D721Med (cell line): ENCODE measurements at regions not wholly inside any gene's neighbourhood (a gene's known extent, or its start where the extent isn't known, plus 50 kb on each side); places are given as distances from the start of the nearest gene placed in this dataset.

Experiments
- DNase-seq: peaks from one replicate; pipeline ENCODE4 v3.0.0; 2011; ENCODE audit warnings: low spot score; ENCODE audit not compliant: insufficient read length
- FAIRE-seq: peaks from 2 replicates; lab custom pipeline; 2011; peaks lifted over from hg19 to GRCh38; lab: Jason Lieb, UNC
- CTCF ChIP-seq: IDR thresholded peaks from 2 replicates; pipeline ENCODE4 v1.5.1; 2012; ENCODE audit warnings: mild to moderate bottlenecking, control low read depth; ENCODE audit not compliant: insufficient read depth; ENCODE audit errors: missing control alignments

GRCh38 chr4:126144543-126145237 is 829.9 kb downstream of the FAT4 start:
- no peak for DNase-seq
- FAIRE-seq = no peak
- no peak for TF ChIP-seq CTCF

- TF ChIP-seq CTCF = no peak
- FAIRE-seq (no peak), DNase-seq (no peak)
Observed at GRCh38 chr4:126168484-126168883, 853.7 kb downstream of the FAT4 start.

- FAIRE-seq (no peak), DNase-seq (no peak)
- TF ChIP-seq CTCF = no peak
Observed at GRCh38 chr4:126172126-126172525, 857.4 kb downstream of the FAT4 start.

- FAIRE-seq = no peak
- no peak for TF ChIP-seq CTCF
- no peak for DNase-seq
Observed at GRCh38 chr4:126174627-126175026, 859.9 kb downstream of the FAT4 start.

GRCh38 chr4:126180642-126181041 is 865.9 kb downstream of the FAT4 start:
- DNase-seq (no peak), FAIRE-seq (no peak)
- no peak for TF ChIP-seq CTCF

- FAIRE-seq (no peak), DNase-seq (no peak)
- TF ChIP-seq CTCF = no peak
Observed at GRCh38 chr4:126182336-126182735, 867.6 kb downstream of the FAT4 start.

GRCh38 chr4:126182786-126183185 is 868.0 kb downstream of the FAT4 start:
- FAIRE-seq = no peak
- no peak for DNase-seq
- TF ChIP-seq CTCF = no peak
